ENCODE measurements at regions not wholly inside any gene's neighbourhood (a gene's known extent, or its start where the extent isn't known, plus 50 kb on each side); places are given as distances from the start of the nearest gene placed in this dataset.

DNA sequence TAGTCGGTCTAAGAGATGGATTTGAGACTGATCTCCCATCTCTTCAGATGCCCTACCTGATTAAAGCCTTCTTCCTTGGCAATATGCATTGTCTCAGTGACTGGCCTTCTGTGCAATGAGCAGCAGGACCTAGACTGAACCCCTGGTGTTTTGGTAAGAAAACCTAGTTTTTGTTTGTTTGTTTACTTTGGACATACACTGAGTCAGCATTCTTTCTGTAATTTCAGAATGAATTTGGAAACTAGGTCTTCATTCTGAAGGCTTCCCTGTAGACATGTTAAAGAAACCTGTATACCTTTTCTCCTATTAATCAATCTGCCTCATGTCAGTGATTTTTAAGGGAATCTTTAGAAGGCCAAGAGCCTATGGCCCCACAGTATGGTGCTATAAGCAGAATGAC is 597.5 kb upstream of the HTR2C start:
- TF ChIP-seq, protein P1, sequence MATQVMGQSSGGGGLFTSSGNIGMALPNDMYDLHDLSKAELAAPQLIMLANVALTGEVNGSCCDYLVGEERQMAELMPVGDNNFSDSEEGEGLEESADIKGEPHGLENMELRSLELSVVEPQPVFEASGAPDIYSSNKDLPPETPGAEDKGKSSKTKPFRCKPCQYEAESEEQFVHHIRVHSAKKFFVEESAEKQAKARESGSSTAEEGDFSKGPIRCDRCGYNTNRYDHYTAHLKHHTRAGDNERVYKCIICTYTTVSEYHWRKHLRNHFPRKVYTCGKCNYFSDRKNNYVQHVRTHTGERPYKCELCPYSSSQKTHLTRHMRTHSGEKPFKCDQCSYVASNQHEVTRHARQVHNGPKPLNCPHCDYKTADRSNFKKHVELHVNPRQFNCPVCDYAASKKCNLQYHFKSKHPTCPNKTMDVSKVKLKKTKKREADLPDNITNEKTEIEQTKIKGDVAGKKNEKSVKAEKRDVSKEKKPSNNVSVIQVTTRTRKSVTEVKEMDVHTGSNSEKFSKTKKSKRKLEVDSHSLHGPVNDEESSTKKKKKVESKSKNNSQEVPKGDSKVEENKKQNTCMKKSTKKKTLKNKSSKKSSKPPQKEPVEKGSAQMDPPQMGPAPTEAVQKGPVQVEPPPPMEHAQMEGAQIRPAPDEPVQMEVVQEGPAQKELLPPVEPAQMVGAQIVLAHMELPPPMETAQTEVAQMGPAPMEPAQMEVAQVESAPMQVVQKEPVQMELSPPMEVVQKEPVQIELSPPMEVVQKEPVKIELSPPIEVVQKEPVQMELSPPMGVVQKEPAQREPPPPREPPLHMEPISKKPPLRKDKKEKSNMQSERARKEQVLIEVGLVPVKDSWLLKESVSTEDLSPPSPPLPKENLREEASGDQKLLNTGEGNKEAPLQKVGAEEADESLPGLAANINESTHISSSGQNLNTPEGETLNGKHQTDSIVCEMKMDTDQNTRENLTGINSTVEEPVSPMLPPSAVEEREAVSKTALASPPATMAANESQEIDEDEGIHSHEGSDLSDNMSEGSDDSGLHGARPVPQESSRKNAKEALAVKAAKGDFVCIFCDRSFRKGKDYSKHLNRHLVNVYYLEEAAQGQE (IDR thresholded peaks at IDR 0.05; ENCODE audit: insufficient replicate concordance, low read depth), result no peak
- TF ChIP-seq, protein P2, sequence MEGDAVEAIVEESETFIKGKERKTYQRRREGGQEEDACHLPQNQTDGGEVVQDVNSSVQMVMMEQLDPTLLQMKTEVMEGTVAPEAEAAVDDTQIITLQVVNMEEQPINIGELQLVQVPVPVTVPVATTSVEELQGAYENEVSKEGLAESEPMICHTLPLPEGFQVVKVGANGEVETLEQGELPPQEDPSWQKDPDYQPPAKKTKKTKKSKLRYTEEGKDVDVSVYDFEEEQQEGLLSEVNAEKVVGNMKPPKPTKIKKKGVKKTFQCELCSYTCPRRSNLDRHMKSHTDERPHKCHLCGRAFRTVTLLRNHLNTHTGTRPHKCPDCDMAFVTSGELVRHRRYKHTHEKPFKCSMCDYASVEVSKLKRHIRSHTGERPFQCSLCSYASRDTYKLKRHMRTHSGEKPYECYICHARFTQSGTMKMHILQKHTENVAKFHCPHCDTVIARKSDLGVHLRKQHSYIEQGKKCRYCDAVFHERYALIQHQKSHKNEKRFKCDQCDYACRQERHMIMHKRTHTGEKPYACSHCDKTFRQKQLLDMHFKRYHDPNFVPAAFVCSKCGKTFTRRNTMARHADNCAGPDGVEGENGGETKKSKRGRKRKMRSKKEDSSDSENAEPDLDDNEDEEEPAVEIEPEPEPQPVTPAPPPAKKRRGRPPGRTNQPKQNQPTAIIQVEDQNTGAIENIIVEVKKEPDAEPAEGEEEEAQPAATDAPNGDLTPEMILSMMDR (IDR thresholded peaks at IDR 0.05; ENCODE audit: insufficient read depth, low read length), result no peak
- TF ChIP-seq POLR2AphosphoS5 (IDR thresholded peaks at IDR 0.05; ENCODE audit: low read depth), result no peak
